ENCODE measurements at regions not wholly inside any gene's neighbourhood (a gene's known extent, or its start where the extent isn't known, plus 50 kb on each side); places are given as distances from the start of the nearest gene placed in this dataset.

DNA sequence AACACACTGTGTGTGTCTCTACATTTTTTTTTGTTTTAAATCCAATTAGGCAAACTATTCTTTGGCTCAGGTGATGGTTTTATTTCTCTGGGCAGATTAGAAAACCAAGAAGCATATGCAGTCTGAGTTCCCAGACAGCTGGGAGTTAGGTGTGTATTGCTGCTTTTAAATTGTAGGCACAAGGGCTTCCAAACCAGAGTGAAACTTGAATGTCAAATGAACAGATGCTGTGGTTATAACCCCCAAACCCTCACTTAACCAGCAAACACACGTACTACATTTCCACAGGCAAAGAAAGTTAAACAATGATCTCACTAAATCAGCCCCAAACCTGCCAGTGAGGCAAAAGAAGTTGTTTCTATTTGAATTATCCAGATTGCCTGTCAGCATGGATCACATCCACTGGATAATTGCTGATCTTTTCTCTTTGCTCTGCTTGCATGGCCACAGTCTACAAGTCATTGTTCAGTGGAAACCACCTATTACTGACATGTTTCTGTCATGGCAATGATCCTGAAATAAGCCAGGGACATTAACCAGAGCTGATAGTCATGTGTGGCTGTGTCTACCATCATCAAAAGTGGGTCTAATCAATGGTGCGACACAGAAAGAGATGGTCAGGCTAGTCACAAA, 576.5 kb upstream of the PLXNA2 start:
- TF ChIP-seq CTCF (IDR thresholded peaks at IDR 0.05) (no peak), POLR2AphosphoS5 (IDR thresholded peaks at IDR 0.05; ENCODE audit: low read depth, low read length) (no peak), TCF7L2 (IDR thresholded peaks at IDR 0.05; ENCODE audit: low read depth, low read length) (no peak)
